SK-N-SH treated with all-trans-retinoic acid at 6 μM for 48 hours (cell line): ENCODE measurements at regions not wholly inside any gene's neighbourhood (a gene's known extent, or its start where the extent isn't known, plus 50 kb on each side); places are given as distances from the start of the nearest gene placed in this dataset.

Experiments
- BACH2 ChIP-seq: fragments of 250-450 bp; sonication (Bioruptor Pico); IDR thresholded peaks from 2 replicates; pipeline ENCODE4 v1.9.0; 2021; ENCODE audit warnings: mild to moderate bottlenecking, borderline replicate concordance
- GLIS3 ChIP-seq: fragments of 250-450 bp; sonication (Bioruptor Pico); IDR thresholded peaks from 2 replicates; pipeline ENCODE4 v1.5.0; 2020; ENCODE audit warnings: mild to moderate bottlenecking, moderate library complexity
- PATZ1 ChIP-seq: fragments of 250-450 bp; sonication (Bioruptor Pico); IDR thresholded peaks from 2 replicates; pipeline ENCODE4 v1.8.0; 2020; ENCODE audit warnings: mild to moderate bottlenecking, moderate library complexity, borderline replicate concordance
- PPARA ChIP-seq: fragments of 250-450 bp; sonication (Bioruptor Pico); IDR thresholded peaks from 2 replicates; pipeline ENCODE4 v1.5.0; 2020; ENCODE audit warnings: mild to moderate bottlenecking, borderline replicate concordance
- ZFP3 ChIP-seq: fragments of 250-450 bp; sonication (Bioruptor Pico); IDR thresholded peaks from 2 replicates; pipeline ENCODE4 v1.5.0; 2020; ENCODE audit warnings: mild to moderate bottlenecking, moderate library complexity
- ZFP30 ChIP-seq: fragments of 450-650 bp; formaldehyde crosslinking; IDR thresholded peaks from 2 replicates; pipeline ENCODE4 v1.5.0; 2022; ENCODE audit warnings: mild to moderate bottlenecking, moderate library complexity
- TF ChIP-seq, protein P1 (sequence below): fragments of 250-450 bp; sonication (Bioruptor Pico); IDR thresholded peaks from 2 replicates; pipeline ENCODE4 v1.5.1; 2020; ENCODE audit warnings: low read depth, mild to moderate bottlenecking, moderate library complexity

GRCh38 chr14:61640158-61641136, 54.9 kb upstream of the HIF1A start:
- no peak for TF ChIP-seq PATZ1
- TF ChIP-seq PPARA (CRISPR knock-in tag): no peak
- no peak for TF ChIP-seq GLIS3 (CRISPR knock-in tag)
- TF ChIP-seq, protein P1, sequence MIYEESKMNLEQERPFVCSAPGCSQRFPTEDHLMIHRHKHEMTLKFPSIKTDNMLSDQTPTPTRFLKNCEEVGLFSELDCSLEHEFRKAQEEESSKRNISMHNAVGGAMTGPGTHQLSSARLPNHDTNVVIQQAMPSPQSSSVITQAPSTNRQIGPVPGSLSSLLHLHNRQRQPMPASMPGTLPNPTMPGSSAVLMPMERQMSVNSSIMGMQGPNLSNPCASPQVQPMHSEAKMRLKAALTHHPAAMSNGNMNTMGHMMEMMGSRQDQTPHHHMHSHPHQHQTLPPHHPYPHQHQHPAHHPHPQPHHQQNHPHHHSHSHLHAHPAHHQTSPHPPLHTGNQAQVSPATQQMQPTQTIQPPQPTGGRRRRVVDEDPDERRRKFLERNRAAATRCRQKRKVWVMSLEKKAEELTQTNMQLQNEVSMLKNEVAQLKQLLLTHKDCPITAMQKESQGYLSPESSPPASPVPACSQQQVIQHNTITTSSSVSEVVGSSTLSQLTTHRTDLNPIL (CRISPR knock-in tag): no peak
- no peak for TF ChIP-seq ZFP30 (CRISPR knock-in tag)
- TF ChIP-seq BACH2 (CRISPR knock-in tag): no peak
- no peak for TF ChIP-seq ZFP3 (CRISPR knock-in tag)
